GM19455 (cell line): ENCODE measurements at regions not wholly inside any gene's neighbourhood (a gene's known extent, or its start where the extent isn't known, plus 50 kb on each side); places are given as distances from the start of the nearest gene placed in this dataset.
"Not testable (repeated sequence)": the region's sequence is repeated elsewhere in the genome, so short reads cannot be mapped to it uniquely, and the experiment has no call there.

Source experiments
- ATAC-seq: cut with Tn5 transposase; IDR thresholded peaks from one replicate; pipeline ENCODE4 v1.9.1; 2021; ENCODE audit not compliant: unreplicated experiment

- ATAC-seq: no peak
Measured at GRCh38 chr4:11685481-11685880, 256.8 kb upstream of the HS3ST1 start.

DNA sequence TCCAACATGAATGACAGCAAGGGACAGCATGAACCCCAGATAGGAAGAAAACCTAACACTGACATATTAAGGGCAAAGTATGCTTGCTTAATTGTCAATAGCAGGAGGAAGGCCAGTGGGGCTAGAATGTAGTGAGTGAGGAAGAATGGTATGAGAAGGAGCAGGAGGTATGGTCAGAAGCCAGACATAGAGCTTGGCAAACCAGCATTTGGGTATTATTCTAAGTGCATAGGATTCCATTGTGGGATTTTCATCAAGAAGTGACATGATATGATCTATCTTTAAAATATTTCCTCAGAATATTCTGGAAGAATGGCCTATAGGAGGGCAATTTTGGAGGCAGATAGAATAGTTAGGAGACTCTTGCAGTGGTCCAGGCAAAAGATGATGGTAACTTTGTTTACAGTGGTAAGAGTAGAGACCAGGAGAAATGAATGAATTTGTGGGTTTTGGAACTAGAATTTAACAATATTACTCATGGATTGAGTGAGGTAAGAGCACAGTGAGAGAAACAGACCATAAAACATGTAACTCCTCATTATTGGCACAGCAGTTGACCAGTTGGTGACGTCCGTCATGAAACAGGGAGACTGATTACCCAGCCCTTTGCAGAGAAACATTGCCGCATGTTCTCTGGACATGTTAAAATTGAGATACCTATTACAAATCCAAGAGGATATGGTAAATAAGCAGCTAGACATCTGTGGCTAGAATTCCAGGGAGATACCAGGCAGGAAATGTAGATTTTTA is 246.5 kb upstream of the HS3ST1 start:
- ATAC-seq: no peak

GRCh38 chr4:11670304-11670703 is 241.6 kb upstream of the HS3ST1 start:
- no peak for ATAC-seq

DNA sequence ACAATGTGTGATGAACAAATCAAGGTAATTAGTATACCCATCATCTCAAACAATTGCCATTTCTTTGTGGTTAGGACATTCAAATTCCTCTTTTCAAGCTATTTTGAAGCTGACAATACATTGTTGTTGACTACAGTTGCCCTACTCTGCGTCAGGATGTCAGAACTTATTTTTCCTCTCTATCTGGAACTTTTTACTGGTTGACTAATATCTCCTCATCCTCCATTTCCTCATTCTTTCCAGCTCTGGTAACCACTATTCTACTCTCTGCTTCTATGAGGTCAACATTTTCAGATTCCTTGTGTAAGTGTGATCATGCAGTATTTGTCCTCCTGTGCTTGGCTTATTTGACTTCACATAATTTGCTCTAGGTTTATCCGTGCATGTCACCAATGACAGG is 240.5 kb upstream of the HS3ST1 start:
- ATAC-seq: no peak

GRCh38 chr4:11663114-11663513 is 234.4 kb upstream of the HS3ST1 start:
- ATAC-seq: no peak

GRCh38 chr4:11650801-11651596 is 222.3 kb upstream of the HS3ST1 start:
- ATAC-seq: no peak

GRCh38 chr4:11647433-11647832 is 218.7 kb upstream of the HS3ST1 start:
- ATAC-seq: no peak

DNA sequence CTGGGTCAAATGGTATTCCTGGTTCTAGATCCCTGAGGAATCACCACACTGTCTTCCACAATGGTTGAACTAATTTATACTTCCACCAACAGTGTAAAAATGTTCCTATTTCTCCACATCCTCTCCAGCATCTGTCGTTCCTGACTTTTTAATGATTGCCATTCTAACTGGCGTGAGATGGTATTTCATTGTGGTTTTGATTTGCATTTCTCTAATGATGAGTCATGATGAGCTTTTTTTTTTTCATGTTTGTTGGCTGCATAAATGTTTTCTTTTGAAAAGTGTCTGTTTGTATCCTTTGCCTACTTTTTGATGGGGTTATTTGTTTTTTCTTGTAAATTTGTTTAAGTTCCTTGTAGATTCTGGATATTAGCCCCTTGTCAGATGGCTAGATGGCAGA is 214.4 kb upstream of the HS3ST1 start:
- not testable (repeated sequence) for ATAC-seq

GRCh38 chr4:11640584-11640983 is 211.9 kb upstream of the HS3ST1 start:
- no peak for ATAC-seq

DNA sequence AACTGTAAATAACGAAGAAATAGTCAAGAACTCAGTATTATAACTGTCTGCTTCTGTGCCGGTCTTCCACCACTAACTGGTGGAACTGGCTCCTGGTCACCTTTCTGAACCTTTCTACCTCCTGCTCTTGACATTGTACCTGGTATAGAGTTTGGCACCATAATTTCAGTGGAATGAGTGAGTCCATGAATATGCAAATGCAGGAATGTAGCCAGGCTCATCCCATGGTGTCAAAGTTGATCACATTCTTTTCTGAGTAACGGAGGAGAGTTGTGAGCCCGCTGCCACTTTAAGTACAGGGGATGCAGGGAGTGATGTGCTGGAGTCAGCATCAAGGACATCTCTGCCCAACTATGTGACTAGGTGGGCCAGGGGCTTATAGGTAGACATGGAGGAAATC is 207.9 kb upstream of the HS3ST1 start:
- no peak for ATAC-seq

DNA sequence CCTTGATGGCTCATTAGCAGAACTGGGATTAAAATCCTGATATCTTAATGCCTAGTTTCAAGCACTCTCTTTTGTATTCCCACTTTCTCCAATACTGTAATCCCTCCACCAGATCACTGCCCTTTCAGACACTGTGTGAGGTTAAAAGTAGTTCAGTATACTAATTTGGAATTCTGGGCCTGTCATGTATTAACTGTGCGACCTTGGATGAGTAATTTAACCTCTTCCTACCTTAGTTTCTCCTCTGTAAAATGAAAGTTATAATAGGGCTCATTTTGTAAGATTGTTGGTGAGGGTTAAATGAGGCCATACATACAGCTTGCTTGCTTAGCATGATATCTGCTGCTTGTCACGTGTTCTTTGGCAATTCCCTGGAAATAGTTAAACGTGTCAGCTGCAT is 207.3 kb upstream of the HS3ST1 start:
- no peak for ATAC-seq

DNA sequence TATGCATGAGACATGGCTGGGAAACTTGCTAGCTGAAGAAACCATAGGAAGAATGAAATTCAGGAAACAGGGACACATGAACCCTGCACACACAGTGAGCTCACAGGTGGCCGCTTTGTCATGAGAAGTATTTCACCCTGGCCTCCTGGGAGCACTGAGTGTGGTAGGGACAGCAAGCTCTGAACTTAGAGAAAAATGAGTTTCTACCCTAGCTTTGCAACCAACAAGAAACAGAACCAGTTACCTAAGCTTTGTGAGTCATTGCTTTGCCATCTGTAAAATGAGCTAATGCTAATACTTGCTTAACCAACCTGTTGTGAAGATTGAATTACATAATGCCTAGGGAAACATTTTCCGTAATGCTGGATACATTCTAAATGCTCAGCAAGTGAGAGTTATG is 206.6 kb upstream of the HS3ST1 start:
- ATAC-seq: no peak

DNA sequence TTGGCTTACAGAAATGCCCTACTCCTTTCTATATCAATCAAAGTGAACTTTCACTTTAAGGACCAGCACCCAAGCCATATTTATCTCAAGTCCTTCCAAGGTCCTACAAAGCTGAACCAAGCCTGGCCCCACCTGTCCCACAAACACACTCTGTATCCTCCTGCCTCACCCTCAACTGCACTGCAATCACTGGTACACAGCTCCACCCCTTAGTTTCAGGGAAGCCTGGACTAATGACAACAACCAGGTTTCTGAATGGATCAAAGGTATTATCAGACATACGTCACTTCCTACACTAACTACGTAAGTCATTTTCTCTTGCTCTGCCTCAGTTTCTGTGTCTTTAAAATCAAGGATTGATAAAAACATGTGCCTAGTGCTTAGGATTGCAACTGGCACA is 205.6 kb upstream of the HS3ST1 start:
- no peak for ATAC-seq

DNA sequence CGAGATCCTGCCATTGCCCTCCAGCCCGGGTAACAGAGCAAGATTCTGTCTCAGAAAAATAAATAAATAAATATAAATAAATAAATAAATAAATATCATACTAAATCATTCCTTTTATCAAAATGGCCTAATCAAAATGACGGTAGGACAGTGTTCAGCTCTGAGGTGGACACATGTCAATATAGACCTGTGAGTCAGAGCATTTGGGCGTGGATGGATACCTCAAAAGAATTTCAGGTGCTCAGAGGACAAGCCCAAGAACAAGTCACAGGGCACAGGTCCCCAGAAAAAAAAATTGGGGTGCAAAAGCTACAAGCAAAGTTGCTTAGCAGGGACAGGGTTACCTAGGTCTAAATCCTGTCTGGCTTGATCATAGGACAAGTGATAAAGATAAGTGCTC is 204.7 kb upstream of the HS3ST1 start:
- ATAC-seq: no peak

- ATAC-seq: no peak
Measured at GRCh38 chr4:11632483-11632882, 203.8 kb upstream of the HS3ST1 start.

DNA sequence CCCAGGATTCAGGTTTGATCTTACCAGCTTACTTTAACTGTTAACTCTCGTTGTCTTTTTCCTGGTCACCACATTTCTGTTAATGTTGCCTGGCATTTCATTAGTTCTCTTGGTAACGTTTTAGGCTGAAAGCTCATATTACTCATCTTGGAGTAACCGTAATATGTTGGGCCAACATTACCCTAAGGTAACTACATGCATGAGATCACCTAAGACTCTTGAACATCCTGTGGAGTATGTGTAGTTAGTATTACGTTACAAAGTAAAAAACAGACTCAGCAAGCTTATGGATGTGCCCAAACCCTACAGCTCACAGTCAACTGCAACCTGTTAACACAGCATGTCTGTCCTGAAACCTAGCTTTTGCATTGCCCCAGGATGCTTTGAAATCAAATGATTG is 203.3 kb upstream of the HS3ST1 start:
- ATAC-seq: no peak

- no peak for ATAC-seq
Measured at GRCh38 chr4:11631416-11631815, 202.7 kb upstream of the HS3ST1 start.

DNA sequence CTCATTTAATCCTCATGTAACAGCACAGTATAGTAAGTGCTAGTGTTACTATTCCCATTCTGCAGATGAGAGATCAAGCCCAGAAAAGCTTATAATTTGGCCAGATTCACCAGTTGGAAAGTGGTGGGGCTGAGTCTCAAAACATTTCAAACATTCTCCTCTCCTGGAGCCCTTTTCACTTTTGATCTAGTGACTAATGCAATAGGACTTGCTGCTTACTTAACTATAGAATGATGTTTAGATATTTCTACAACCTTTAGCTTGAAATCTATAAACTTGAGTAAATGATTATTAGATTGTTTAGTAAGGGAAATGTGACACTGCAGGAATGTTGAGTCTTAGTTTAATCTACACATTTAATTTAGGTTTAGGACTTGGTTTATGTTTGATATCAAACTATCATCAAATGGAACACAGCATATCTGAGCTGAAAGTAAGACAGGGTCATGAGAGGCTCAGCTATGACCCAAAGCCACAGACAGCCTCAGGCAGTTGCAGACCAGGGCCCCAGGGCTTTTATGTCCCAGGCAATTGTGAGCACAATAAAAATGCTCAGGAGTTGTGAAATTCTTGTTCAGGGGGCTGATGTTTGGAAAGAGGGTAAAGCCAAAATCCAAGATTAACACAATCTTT is 199.5 kb upstream of the HS3ST1 start:
- ATAC-seq: no peak

- ATAC-seq: no peak
Measured at GRCh38 chr4:11626066-11626465, 197.4 kb upstream of the HS3ST1 start.

DNA sequence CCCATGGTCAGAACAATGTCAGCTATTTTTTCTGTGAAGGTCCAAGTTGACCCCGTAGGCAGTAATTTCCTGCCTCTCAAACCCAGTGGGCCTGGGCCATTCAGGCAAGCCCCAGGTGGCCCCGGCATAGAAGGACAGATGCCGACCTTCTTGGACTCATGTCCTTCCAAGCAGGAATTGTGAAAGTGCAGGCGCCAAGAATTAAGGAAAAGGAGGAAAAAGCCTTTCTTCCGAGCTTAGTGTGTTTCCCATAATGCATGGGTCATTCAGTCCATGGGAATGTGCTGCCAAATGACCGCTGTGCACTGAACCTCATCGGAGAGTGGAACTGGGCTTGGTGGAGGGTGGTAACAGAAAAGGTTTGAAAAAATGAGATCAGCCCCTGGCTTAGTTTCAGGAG is 196.5 kb upstream of the HS3ST1 start:
- no peak for ATAC-seq

DNA sequence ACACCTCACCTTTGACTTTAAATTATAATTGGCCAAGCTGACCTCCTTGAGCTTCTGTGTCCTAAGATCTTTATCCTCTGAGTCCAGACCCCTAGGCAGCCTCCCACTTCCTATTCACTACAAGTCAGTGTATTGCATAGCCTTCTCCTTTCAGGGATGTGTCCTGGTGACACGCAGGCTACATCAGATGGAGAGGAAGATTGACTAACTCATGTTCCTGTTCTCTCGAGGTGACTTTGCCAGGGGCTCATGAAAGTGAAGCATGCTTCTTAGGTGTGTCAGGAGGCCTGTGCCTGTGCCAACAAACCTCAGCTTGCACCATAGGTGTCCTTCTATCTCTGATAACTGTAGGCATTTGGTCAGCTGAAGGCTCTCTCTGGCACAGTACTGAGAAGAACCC is 195.7 kb upstream of the HS3ST1 start:
- ATAC-seq: no peak

- ATAC-seq: no peak
Measured at GRCh38 chr4:11623726-11624037, 195.0 kb upstream of the HS3ST1 start.
